ENCODE measurements at regions not wholly inside any gene's neighbourhood (a gene's known extent, or its start where the extent isn't known, plus 50 kb on each side); places are given as distances from the start of the nearest gene placed in this dataset.

DNA sequence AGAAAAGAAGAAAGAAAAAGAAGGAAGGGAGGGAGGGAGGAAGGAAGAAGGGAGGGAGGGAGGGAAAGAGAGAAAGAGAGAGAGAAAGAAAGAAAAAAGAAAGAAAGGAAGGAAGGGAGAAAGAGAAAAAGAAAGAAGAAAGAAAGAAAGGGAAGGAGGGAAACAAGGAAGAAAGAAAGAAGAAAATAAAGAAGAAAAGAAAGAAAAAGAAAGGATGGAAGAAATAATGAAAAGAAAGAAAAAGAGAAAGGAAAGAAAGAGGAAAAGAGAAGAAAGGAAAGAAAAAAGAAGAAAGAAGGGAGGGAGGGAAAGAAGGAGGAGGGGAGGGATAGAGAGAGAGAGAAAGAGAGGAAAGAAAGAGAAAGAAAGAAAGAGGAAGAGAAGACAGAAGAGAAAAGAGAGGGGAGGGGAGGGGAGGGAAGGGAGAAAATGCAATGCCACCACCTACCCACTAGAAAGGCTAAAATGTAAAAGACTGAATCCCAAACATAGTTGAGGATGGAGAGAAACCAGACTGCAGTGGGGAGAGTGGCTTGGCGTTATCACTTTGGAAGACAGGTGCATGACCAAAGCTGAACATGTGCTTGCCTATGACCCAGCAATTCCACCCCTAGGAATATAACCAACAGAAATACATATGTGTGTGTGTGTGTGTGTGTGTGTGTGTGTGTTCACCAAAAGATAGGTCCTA lies 66.9 kb upstream of the KLF13 start:
- TF ChIP-seq, protein P1, sequence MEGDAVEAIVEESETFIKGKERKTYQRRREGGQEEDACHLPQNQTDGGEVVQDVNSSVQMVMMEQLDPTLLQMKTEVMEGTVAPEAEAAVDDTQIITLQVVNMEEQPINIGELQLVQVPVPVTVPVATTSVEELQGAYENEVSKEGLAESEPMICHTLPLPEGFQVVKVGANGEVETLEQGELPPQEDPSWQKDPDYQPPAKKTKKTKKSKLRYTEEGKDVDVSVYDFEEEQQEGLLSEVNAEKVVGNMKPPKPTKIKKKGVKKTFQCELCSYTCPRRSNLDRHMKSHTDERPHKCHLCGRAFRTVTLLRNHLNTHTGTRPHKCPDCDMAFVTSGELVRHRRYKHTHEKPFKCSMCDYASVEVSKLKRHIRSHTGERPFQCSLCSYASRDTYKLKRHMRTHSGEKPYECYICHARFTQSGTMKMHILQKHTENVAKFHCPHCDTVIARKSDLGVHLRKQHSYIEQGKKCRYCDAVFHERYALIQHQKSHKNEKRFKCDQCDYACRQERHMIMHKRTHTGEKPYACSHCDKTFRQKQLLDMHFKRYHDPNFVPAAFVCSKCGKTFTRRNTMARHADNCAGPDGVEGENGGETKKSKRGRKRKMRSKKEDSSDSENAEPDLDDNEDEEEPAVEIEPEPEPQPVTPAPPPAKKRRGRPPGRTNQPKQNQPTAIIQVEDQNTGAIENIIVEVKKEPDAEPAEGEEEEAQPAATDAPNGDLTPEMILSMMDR (IDR thresholded peaks at IDR 0.05; ENCODE audit: low read depth, low read length), result no peak
- H3K4me3 ChIP-seq (ENCODE audit: low read depth, low read length), result no peak overlapping the region

DNA sequence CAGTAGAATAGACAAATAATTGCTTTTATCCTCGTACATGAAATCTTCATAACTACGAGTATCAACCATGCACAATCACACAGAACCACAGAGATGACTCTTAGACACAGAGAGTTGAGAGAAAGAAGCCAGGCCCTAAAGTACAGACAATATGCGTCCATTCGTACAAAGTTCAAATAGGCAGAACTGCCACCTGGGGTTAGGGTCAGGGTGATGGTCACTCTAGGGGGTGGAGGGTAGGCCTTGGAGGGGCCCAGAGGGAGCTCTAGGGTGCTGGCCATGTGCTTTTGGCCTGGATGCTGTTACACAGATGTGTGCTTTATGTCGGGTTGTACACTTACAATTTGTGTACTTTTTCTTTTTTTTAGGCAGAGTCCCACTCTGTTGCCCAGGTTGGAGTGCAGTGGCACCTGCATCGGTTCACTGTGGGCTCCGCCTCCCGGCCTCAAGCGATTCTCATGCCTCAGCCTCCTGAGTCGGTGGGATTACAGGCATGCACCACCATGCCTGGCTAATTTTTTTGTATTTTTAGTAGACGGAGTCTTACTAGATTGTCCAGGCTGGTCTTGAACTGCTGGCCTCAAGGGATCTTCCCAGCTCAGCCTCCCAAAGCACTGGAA lies 65.9 kb upstream of the KLF13 start:
- H3K4me3 ChIP-seq (ENCODE audit: low read depth, low read length), result no peak overlapping the region
- TF ChIP-seq, protein P1 (IDR thresholded peaks at IDR 0.05; ENCODE audit: low read depth, low read length), result no peak

DNA sequence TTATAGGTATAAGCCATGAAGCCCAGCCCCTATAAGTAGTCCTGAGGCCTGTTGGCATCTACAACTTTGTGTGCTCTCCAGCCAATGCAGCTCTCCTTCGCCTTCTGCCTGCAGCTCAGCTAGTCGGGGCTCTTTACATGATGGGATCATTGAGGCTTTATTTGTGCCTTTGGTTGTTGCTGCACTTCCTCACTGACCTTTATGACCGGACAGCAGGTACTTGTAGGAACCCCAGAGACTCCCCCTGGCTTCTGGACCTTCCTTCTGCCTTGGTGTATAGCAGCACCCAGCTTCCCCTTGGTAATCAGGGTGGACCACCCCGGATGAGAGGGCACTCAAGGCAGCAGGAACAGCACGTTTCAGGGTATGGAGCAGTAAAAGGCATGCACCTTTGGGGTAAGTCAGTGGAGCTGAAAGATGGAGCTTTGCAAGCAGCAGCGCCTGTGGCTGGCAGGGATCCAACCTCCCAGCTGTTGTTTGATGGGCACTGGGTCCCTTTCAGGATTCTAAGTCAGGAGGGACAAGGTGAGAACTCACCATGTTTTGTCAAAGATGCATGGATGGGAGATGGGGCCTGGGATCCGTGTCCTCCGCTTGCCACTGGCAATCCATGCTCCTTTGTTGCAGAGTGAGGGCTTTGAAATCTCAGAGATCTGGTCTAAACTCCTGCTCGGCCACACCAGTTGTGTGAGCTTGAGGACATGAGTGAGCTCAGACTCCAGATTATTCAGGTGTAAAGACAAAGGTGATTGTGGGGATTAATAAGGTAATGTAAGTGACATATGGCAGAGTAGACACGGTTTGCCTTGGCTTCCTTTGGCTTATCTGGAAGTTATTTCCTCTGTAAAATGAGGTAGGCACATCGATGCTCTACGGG lies 65.1 kb upstream of the KLF13 start:
- TF ChIP-seq, protein P1 (IDR thresholded peaks at IDR 0.05; ENCODE audit: low read depth, low read length), result no peak

DNA sequence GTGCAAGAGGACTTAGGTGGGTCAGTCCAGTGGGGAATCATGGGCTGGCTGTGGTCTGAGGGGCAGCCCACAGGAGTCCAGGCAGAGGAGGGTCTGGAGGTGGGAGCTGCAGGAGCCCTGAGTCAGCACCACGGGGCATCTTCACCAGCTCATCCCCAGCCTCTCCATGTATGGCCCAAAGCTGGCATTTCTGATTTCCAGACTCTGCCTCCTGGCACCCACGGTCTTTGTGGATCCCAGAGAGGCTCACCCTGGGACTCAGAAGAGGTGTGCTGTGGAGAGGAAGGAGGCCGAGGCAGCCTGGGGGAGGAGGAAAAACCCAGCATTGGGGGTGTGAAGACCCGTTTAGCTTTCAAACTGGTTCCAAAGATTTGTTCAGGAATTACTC lies 64.5 kb upstream of the KLF13 start:
- TF ChIP-seq, protein P1 (IDR thresholded peaks at IDR 0.05; ENCODE audit: low read depth, low read length), result no peak
- no peak overlapping the region for H3K4me3 ChIP-seq (ENCODE audit: low read depth, low read length)

More for the DNA sequence above, 65.1 kb upstream of the KLF13 start:
- no peak overlapping the region for H3K4me3 ChIP-seq (ENCODE audit: low read depth, low read length)

DNA sequence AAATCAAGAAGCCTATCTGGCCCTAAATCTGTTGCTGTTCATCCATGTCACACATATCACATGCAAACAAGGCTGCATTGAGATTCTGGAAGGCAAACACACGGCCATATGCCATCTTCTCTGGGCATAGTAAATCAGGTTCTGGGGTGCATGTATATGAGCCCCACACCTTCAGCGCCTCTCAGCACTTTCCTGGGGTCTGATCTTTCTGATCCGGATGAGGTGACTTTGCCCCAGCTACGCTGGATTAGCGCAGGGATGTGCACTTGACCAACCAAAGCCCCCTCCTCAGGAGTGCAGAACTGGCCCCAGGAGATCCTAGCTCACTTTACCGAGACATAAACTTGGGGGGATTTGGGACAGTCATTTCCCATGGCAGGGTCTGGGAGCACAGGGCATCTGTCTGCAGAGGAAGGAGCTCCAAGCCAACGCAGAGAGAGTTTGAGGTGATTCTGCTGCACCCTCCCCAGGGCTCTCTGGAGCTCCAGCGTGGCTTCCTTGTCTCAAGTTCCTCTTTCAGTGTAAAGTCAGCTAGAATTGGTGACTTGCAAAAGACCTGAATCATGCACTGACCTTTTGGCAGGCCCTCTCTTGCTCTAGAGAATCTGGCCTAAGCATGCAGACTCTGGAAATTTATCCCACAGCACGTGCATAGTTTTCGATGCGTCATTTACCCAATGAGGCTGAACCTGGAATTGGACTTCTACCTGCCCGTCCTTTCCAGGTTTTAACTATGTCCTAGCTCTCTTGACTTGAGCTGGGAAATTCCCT lies 63.5 kb upstream of the KLF13 start:
- H3K4me3 ChIP-seq (ENCODE audit: low read depth, low read length), result no peak overlapping the region
- TF ChIP-seq, protein P1 (IDR thresholded peaks at IDR 0.05; ENCODE audit: low read depth, low read length), result no peak

DNA sequence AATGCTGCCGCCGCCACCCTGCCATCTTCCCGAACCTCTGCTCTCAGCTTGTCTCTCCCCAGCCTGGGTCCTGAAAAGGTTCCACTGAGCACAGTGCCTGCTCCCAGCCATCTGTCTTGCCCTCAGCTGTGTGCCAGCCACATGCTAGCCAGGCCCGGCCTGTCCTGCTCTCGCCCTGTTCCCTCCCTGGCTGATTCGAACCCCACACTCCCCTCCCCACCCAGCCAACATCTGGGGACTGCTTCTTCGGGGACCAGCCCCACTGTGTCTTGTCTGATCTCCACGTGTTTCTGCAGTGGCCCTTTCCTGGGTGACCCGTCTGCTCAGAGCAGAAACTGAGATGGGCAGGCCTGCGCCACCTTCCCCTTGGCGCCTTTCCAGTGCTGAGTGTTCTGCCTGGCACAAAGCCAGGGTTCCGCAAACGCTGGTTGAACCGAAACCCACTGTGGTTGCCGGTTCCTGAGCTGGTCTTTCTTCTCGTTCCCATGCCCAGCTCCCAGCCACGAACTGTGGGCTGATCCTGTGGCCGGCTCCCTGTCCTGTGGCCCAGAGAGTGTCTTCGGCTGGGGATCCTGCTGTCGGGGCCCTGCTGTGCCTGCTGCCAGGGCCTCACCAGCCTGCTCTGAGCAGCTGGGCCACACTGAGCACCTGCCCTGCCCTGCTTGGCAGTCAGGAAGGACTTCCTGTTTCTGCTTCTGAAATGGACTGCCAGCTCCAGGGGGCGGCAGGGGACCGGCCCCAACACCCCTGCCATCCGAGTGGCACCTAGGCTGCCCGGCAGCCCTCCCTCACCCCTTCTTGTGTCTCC lies 62.7 kb upstream of the KLF13 start:
- TF ChIP-seq, protein P1 (IDR thresholded peaks at IDR 0.05; ENCODE audit: low read depth, low read length), result no peak
- no peak overlapping the region for H3K4me3 ChIP-seq (ENCODE audit: low read depth, low read length)
